ENCODE measurements at regions not wholly inside any gene's neighbourhood (a gene's known extent, or its start where the extent isn't known, plus 50 kb on each side); places are given as distances from the start of the nearest gene placed in this dataset.
"Not testable (repeated sequence)": the region's sequence is repeated elsewhere in the genome, so short reads cannot be mapped to it uniquely, and the experiment has no call there.

DNA sequence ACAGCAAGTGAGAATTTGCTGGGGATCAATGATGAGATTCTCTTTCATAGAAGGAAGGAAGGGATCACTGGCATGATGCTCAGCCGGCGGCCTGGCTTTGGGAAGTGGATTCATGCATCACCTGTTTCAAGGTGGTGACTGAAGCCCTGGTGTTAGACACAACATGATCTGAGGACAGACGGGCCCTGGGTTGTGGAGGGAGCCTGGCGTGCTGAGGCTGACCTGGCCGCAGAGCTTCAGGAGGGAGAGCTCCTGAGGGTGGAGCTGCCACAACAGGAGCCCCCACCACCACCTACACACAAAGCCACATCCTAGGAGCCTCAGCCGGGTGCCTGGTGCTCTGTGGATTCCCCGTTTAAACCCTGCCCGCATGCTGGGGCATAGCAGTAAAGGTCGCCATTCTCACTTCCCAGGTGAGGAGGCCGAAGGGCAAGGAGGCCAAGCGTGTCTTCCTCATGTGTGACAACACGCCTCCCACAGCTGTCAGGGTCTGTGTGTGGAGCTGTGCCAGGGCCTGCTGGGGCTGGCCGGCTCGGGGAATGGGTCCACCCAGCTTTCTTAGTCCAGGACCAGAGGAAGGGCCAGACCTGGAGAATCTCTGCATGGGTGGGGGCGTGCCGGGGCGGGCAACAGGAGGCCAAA, 107.0 kb downstream of the ERMARD start:
- ATAC-seq (ENCODE audit: low read depth in 2 of 2) = no peak

DNA sequence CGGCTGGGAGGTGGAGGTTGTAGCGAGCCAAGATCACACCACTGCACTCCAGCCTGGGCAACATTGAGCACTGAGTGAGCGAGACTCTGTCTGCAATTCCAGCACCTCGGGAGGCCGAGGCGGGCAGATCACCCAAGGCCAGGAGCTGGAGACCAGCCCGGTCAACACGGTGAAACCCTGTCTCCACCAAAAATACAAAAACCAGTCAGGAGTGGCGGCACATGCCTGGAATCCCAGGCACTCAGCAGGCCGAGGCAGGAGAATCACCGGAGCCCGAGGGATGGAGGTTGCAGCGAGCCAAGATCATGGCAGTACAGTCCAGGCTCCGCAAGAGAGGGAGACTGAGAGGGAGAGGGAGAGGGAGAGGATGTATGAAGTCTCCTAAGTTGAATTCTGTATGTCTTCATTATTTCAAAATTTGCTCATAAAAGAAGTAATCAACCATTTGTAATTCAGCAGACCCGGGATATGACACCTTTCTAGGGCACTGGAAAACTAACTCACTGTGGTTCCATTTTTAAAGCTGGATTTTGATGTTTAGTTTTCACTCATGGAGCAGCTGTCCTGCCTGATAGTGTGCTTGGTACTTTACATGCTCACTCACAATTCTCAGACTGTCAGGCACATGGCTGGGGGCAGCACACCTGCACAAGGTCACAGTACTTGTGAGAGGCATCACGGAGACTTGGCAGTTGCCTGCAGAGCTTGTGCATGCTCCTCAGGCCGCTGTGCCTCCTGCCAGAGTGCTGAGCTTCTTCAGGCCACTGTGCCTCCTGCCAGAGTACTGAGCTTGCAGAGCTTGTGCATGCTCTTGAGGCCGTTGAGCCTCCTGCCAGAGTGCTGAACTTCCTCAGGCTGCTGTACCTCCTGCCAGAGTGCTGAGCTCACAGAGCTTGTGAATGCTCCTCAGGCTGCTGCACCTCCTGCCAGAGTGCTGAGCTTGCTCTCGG, 106.2 kb downstream of the ERMARD start:
- H3K27me3 ChIP-seq (ENCODE audit: control insufficient read depth, insufficient read depth, low read length) = no peaks in the 10 kb centered on the region
- H3K36me3 ChIP-seq (ENCODE audit: control insufficient read depth, insufficient read depth, low read length) = no peaks in the 10 kb centered on the region
- peaks cover 0 to 5% (median 2%) of the 10 kb centered on the region in 7 donors for H3K9me3 Mint-ChIP-seq
- no peak overlapping the region for H3K27ac Mint-ChIP-seq
- peaks cover 5% of the 10 kb centered on the region for H3K4me1 ChIP-seq (ENCODE audit: control insufficient read depth, insufficient read depth, low read length, poor library complexity, severe bottlenecking)
- no peak overlapping the region for H3K27ac ChIP-seq (ENCODE audit: insufficient read depth, low read length, poor library complexity, severe bottlenecking)
- H3K36me3 Mint-ChIP-seq = no peaks in the 10 kb centered on the region
- peaks cover 0 to 22% (median 5%) of the 10 kb centered on the region in 4 donors for H3K4me1 Mint-ChIP-seq
- DNase-seq (no peak), ATAC-seq (ENCODE audit: low read depth in 2 of 2) (no peak)
- H3K4me3 ChIP-seq (ENCODE audit: low read depth, low read length) = no peak overlapping the region
- no peak overlapping the region for H3K4me3 Mint-ChIP-seq
- H3K27me3 Mint-ChIP-seq = no peaks in the 10 kb centered on the region
- peaks cover 1 to 7% of the 10 kb centered on the region in 2 experiments for H3K9me3 ChIP-seq (ENCODE audit: control insufficient read depth in 2 of 2, low read length in 2 of 2)

More for the DNA sequence above, 107.0 kb downstream of the ERMARD start:
- Mint-ChIP-seq H3K36me3 (no peaks in the 10 kb centered on the region), H3K9me3 (peaks cover 0 to 5% (median 0%) of the 10 kb centered on the region in 7 donors), H3K4me1 (peaks cover 0 to 24% (median 5%) of the 10 kb centered on the region in 4 donors), H3K27ac (no peak overlapping the region), H3K4me3 (no peak overlapping the region), H3K27me3 (no peaks in the 10 kb centered on the region)
- H3K4me3 ChIP-seq (ENCODE audit: low read depth, low read length) = no peak overlapping the region
- no peak overlapping the region for H3K27ac ChIP-seq (ENCODE audit: insufficient read depth, low read length, poor library complexity, severe bottlenecking)
- no peak for DNase-seq
- H3K4me1 ChIP-seq (ENCODE audit: control insufficient read depth, insufficient read depth, low read length, poor library complexity, severe bottlenecking) = peaks cover 5% of the 10 kb centered on the region
- peaks cover 1 to 7% of the 10 kb centered on the region in 2 experiments for H3K9me3 ChIP-seq (ENCODE audit: control insufficient read depth in 2 of 2, low read length in 2 of 2)
- no peaks in the 10 kb centered on the region for H3K36me3 ChIP-seq (ENCODE audit: control insufficient read depth, insufficient read depth, low read length)
- H3K27me3 ChIP-seq (ENCODE audit: control insufficient read depth, insufficient read depth, low read length) = no peaks in the 10 kb centered on the region

DNA sequence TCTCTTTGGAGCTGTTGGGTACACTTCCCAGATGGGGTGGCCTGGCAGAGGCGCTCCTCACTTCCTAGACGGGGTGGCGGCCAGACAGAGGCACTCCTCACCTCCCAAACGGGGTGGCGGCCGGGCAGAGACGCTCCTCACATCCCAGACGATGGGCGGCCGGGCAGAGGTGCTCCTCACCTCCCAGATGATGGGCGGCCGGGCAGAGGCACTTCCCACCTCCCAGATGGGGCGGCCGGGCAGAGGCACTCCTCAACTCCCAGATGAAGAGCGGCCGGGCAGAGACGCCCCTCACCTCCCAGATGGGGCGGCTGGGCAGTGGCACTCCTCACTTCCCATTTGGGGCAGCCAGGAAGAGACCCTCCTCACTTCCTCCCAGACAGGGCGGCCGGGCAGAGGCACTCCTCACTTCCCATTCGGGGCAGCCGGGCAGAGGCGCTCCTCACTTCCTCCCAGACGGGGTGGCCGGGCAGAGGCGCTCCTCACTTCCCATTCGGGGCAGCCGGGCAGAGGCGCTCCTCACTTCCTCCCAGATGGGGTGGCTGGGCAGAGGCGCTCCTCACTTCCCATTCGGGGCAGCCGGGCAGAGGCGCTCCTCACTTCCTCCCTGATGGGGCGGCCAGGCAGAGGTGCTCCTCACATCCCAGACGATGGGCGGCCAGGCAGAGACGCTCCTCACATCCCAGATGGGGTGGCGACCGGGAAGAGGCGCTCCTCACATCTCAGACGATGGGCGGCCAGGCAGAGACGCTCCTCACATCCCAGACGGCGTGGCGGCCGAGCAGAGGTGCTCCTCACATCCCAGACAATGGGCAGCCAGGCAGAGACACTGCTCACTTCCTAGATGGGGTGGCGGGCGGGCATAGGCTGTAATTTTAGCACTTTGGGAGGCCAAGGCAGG, 105.3 kb downstream of the ERMARD start:
- not testable (repeated sequence) for H3K36me3 ChIP-seq (ENCODE audit: control insufficient read depth, insufficient read depth, low read length); H3K27ac Mint-ChIP-seq; H3K4me1 ChIP-seq (ENCODE audit: control insufficient read depth, insufficient read depth, low read length, poor library complexity, severe bottlenecking); H3K9me3 Mint-ChIP-seq; H3K4me3 Mint-ChIP-seq; DNase-seq; H3K27me3 ChIP-seq (ENCODE audit: control insufficient read depth, insufficient read depth, low read length); H3K36me3 Mint-ChIP-seq; H3K9me3 ChIP-seq (ENCODE audit: control insufficient read depth in 2 of 2, low read length in 2 of 2); H3K27me3 Mint-ChIP-seq; H3K4me3 ChIP-seq (ENCODE audit: low read depth, low read length); ATAC-seq (ENCODE audit: low read depth in 2 of 2); H3K27ac ChIP-seq (ENCODE audit: insufficient read depth, low read length, poor library complexity, severe bottlenecking)
- H3K4me1 Mint-ChIP-seq = peaks cover 0 to 13% (median 5%) of the 10 kb centered on the region in 4 donors

DNA sequence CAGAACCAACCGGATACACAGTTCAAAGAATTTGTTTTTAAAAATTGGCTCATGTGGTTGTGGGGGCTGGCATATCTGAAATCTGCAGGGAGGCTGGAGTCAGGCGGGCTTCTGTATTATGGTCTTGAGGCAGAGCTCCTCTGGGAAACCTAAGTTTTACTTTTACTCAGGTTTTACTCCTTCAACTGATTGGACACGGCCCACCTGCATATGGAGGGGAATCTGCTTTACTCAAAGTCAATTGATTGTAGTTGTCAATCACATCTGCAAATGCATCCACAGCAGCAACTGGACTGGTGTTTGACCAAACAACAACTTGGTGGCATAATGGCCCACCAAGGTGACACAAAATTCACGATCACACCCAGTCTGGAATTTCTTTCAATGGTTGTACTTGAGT, 103.4 kb downstream of the ERMARD start:
- Mint-ChIP-seq H3K9me3 (peaks cover 0 to 5% (median 1%) of the 10 kb centered on the region in 7 donors), H3K4me3 (no peak overlapping the region), H3K27ac (no peak overlapping the region), H3K36me3 (no peaks in the 10 kb centered on the region), H3K4me1 (no peaks in the 10 kb centered on the region), H3K27me3 (no peaks in the 10 kb centered on the region)
- H3K36me3 ChIP-seq (ENCODE audit: control insufficient read depth, insufficient read depth, low read length) = no peaks in the 10 kb centered on the region
- H3K27ac ChIP-seq (ENCODE audit: insufficient read depth, low read length, poor library complexity, severe bottlenecking) = no peak overlapping the region
- no peak for ATAC-seq (ENCODE audit: low read depth in 2 of 2)
- H3K4me3 ChIP-seq (ENCODE audit: low read depth, low read length) = no peak overlapping the region
- peaks cover 1 to 7% of the 10 kb centered on the region in 2 experiments for H3K9me3 ChIP-seq (ENCODE audit: control insufficient read depth in 2 of 2, low read length in 2 of 2)
- H3K4me1 ChIP-seq (ENCODE audit: control insufficient read depth, insufficient read depth, low read length, poor library complexity, severe bottlenecking) = no peaks in the 10 kb centered on the region
- H3K27me3 ChIP-seq (ENCODE audit: control insufficient read depth, insufficient read depth, low read length) = no peaks in the 10 kb centered on the region
- DNase-seq = no peak

DNA sequence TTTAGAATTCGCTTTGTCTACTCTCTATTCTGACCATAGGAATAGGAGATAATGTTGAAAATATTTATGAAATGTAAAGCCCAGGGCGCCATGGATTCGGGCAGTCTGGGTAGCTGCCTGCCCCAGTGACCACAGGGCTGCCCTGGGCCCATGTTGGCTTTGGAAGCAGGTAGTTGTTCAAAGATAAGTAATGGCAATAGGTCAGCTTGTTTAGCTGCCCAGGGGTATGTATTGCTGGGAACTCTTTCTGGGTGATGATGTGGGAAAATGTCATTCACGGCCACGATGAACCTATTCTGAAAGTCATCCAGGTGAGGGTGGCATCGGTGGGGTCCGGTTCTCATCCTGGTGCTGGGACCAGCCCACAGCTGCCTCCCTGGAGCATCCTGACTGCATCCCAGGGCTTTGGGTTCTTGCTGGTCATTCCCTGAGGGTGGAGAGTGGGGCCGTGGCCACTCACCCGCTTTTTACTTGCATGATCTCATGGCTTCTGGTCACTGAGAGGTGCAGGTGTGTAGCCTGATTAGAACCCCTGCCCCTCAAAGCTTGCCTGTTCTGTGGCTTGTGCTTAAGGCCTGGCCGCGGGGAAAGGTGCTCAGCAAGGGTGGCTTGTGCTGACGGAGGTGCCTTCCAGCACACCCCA, 102.8 kb downstream of the ERMARD start:
- DNase-seq (no peak), ATAC-seq (ENCODE audit: low read depth in 2 of 2) (no peak)
- Mint-ChIP-seq H3K27me3 (no peaks in the 10 kb centered on the region), H3K9me3 (peaks cover 0 to 5% (median 1%) of the 10 kb centered on the region in 7 donors), H3K4me3 (no peak overlapping the region), H3K27ac (no peak overlapping the region), H3K36me3 (no peaks in the 10 kb centered on the region), H3K4me1 (no peaks in the 10 kb centered on the region)
- Histone ChIP-seq H3K4me3 (ENCODE audit: low read depth, low read length) (no peak overlapping the region), H3K9me3 (ENCODE audit: control insufficient read depth in 2 of 2, low read length in 2 of 2) (peaks cover 1 to 7% of the 10 kb centered on the region in 2 experiments), H3K36me3 (ENCODE audit: control insufficient read depth, insufficient read depth, low read length) (no peaks in the 10 kb centered on the region), H3K4me1 (ENCODE audit: control insufficient read depth, insufficient read depth, low read length, poor library complexity, severe bottlenecking) (no peaks in the 10 kb centered on the region), H3K27ac (ENCODE audit: insufficient read depth, low read length, poor library complexity, severe bottlenecking) (no peak overlapping the region), H3K27me3 (ENCODE audit: control insufficient read depth, insufficient read depth, low read length) (no peaks in the 10 kb centered on the region)

DNA sequence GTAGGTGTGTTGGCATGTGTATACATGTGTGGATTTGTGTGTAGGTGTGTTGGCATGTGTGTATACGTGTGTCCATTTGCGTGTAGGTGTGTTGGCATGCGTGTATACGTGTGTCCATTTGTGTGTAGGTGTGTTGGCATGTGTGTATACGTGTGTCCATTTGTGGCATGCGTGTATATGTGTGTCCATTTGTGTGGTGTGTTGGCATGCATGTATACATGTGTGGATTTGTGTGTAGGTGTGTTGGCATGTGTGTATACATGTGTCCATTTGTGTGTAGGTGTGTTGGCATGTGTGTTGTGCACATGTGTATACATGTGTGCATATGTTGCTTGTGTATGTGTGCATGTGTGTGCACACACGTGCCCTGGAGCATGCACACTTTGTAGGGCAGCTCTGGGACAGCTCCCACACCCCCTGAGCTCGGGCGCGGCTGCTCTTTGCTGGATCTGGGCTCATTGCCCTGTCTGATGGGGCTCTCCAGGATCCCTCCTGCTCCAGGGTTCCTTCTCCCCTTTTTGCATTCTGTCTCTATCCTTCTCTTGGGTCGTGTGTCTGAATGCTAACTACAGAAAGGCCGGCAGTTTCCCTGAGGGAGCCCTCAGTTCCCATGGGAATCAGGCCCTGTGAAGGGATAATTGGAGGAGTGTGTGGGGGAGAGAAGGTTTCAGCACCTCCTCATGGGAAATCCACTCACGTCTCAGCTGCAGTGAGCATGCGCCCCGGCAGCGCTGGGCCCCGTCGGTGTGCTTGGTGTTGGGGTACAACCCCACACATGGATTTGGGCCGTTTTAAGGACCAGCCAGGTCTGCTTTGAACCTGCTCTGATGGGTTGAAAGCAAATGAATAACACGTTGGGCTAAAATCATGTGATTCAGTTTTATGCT, 102.0 kb downstream of the ERMARD start:
- H3K9me3 Mint-ChIP-seq = peaks cover 0 to 5% (median 1%) of the 10 kb centered on the region in 7 donors
- H3K4me1 Mint-ChIP-seq = no peaks in the 10 kb centered on the region

More for the DNA sequence above, 102.0 kb downstream of the ERMARD start:
- no peak overlapping the region for H3K27ac ChIP-seq (ENCODE audit: insufficient read depth, low read length, poor library complexity, severe bottlenecking)
- H3K4me3 Mint-ChIP-seq = no peak overlapping the region
- H3K36me3 Mint-ChIP-seq = no peaks in the 10 kb centered on the region
- ATAC-seq (ENCODE audit: low read depth in 2 of 2) = no peak
- H3K4me3 ChIP-seq (ENCODE audit: low read depth, low read length) = no peak overlapping the region
- H3K4me1 ChIP-seq (ENCODE audit: control insufficient read depth, insufficient read depth, low read length, poor library complexity, severe bottlenecking) = no peaks in the 10 kb centered on the region
- H3K36me3 ChIP-seq (ENCODE audit: control insufficient read depth, insufficient read depth, low read length) = no peaks in the 10 kb centered on the region
- H3K9me3 ChIP-seq (ENCODE audit: control insufficient read depth in 2 of 2, low read length in 2 of 2) = peaks cover 1 to 7% of the 10 kb centered on the region in 2 experiments
- H3K27me3 ChIP-seq (ENCODE audit: control insufficient read depth, insufficient read depth, low read length) = no peaks in the 10 kb centered on the region
- H3K27me3 Mint-ChIP-seq = no peaks in the 10 kb centered on the region
- H3K27ac Mint-ChIP-seq = no peak overlapping the region
- no peak for DNase-seq
